HG02623 (cell line): ENCODE measurements at regions not wholly inside any gene's neighbourhood (a gene's known extent, or its start where the extent isn't known, plus 50 kb on each side); places are given as distances from the start of the nearest gene placed in this dataset.
"Not testable (repeated sequence)": the region's sequence is repeated elsewhere in the genome, so short reads cannot be mapped to it uniquely, and the experiment has no call there.

Source experiments
- ATAC-seq: cut with Tn5 transposase; IDR thresholded peaks from one replicate; pipeline ENCODE4 v1.9.1; 2021; ENCODE audit warnings: moderate library complexity; ENCODE audit not compliant: unreplicated experiment

DNA sequence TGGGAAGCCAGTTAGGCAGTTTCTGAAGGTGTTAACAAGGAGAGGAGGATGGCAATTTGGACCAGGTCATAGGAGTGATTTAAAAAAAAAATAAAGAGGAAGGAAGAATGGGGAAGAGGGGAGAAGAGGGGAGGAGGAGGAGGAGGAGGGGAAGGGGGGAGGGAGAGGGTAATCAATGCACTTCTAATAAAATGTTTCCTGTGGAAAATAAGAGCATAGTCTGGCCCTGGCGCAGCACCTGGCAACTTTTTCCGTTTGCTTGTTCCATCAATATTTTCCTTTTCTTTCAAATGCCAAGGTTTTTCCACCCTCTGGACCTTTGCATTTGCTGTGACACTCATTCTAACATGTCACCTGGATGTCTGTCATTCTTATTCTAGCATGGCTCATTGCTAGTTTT is 308.2 kb downstream of the PPP1R3A start:
- no peak for ATAC-seq

DNA sequence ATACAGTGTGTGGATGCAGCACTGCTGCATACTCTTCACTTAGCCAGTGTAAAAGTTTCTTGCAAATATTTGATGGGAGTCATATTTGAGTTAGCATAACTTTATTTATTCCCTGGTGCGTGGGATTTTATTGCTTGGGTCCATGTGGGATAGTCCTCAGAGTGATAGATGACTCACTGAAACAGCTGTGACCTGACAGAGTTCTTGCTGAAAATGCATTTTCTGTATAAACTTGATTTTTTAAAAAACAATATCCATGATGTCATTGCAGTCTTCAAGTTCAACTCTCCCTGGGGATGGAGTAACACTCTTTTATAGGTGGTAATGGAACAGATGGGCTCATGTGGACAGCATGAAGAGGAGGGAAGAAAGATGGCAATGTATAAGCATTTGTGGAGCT is 310.0 kb downstream of the PPP1R3A start:
- no peak for ATAC-seq

- ATAC-seq = no peak
These were observed 312.5 kb downstream of the PPP1R3A start for GRCh38 chr7:113606325-113606724.

- ATAC-seq = not testable (repeated sequence)
These were observed 318.4 kb downstream of the PPP1R3A start for GRCh38 chr7:113600428-113600827.

GRCh38 chr7:113593455-113593854 is 325.4 kb downstream of the PPP1R3A start:
- ATAC-seq = not testable (repeated sequence)

DNA sequence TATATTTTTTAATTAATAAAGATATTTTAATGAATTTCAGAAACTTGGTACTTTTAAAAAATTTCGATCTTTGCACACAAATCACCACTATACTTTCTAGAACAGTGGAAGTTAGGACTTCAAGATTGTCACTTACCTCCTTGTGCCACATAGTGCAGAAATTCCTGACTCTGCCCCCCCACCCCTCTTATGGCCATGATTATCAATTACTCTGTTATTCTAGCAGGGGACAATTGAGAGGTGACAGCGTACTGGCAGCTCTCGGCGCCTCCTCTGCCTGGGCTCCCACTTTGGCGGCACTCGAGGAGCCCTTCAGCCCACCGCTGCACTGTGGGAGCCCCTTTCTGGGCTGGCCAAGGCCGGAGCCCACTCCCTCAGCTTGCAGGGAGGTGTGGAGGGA is 325.9 kb downstream of the PPP1R3A start:
- not testable (repeated sequence) for ATAC-seq

- no peak for ATAC-seq
These were observed 336.3 kb downstream of the PPP1R3A start for GRCh38 chr7:113582471-113582870.

- ATAC-seq = not testable (repeated sequence)
These were observed 355.6 kb downstream of the PPP1R3A start for GRCh38 chr7:113563257-113563656.

- no peak for ATAC-seq
These were observed 356.0 kb downstream of the PPP1R3A start for GRCh38 chr7:113562801-113563200.

DNA sequence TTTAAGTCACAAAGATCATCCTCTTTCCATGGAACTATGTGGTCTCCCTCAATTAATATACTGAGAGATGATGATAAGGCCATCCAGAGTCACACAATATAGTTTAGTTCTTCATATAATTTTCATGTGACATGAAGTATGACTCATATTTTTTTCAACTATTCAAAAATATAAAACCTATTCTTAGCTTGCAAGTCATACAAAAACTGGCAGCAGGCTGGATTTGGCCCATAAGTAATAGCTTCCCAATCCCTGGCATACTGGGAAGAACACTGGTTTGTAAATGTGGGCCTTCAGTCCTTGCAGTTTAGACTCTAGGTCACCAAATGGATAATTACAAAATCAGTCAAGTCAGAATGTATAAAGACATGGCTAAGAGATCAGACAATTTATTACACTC is 356.6 kb downstream of the PPP1R3A start:
- ATAC-seq = no peak

DNA sequence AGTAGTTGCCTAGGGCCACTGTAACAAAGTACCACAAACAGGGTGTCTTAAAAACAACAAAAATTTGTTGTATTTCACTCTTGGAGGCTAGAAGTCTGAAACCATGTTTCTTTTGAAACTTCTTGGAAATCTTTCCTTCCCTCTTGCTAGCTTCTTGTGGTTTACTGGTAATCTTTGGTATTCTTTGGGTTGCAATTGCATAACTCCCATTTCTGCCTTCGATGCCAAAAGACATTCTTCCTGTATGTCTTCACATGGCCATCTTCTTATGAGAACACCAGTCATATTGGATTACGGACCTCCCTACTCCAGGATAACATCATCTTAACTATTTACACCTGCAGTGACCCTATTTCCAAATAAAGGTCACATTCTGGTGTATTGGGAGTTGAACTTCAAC is 357.4 kb downstream of the PPP1R3A start:
- ATAC-seq = no peak

GRCh38 chr7:113550966-113551365 is 367.8 kb downstream of the PPP1R3A start:
- ATAC-seq = no peak

DNA sequence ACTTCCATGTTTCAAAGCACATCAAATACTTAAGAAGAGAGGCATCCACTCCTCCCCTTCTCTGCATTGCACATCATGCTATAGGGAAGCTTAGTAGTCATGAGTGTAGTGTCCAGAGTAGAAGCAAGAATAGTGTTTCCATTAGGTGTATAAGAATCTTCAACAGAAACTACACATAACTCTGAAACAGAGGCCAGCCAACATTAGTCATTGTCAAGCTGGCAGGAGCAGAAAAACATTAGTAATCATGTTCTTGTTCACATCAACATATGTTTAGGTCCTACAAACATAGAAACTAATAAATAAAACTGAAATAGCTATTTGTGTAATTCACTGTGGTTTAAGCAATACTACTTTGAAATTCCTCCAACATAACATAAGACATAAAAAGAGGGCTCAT is 370.2 kb downstream of the PPP1R3A start:
- peak; percentile 26 for ATAC-seq

GRCh38 chr7:113548137-113548536 is 370.7 kb downstream of the PPP1R3A start:
- peak; percentile 42 for ATAC-seq

DNA sequence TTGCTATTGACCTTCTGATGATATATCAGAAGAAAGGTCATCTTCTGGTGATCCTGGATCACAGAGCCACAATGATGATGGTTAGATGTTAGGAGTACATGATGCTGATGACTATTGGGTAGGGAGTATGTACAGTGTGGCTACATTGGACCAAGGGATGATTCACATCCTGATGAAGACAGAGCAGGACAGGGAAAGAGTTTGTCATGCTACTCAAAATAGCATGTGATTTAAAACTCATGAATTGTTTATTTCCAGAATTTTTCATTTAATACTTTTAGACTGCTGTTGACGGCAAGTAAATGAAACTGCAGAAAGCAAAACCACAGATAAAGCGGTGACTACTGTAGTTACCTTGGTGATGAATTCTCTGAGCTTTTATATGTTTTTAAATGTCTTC is 397.3 kb downstream of the PPP1R3A start:
- no peak for ATAC-seq

GRCh38 chr7:113519472-113519871 is 399.3 kb downstream of the PPP1R3A start:
- no peak for ATAC-seq

GRCh38 chr7:113504691-113505090 is 386.3 kb upstream of the SMIM30 start:
- ATAC-seq = no peak

GRCh38 chr7:113504142-113504541 is 385.8 kb upstream of the SMIM30 start:
- ATAC-seq = no peak

DNA sequence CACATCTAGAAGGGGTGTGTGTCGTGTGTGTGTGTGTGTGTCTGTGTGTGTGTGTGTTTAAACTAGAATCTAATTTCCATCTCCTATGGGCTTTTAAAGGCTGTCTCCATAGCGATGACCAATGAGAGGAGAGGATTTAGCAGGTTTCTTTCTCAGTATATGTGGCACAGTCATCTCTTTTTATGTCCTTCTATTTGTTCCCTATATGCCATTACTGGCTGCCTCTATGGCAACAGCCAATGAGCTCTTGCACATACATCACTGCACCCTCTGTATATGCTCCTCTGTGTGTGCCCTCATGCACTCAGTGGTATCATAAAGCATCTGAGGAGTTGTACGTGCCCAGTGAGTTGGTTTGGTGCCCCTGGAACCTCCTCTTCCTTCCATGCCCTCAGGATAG is 378.2 kb upstream of the SMIM30 start:
- ATAC-seq = not testable (repeated sequence)

DNA sequence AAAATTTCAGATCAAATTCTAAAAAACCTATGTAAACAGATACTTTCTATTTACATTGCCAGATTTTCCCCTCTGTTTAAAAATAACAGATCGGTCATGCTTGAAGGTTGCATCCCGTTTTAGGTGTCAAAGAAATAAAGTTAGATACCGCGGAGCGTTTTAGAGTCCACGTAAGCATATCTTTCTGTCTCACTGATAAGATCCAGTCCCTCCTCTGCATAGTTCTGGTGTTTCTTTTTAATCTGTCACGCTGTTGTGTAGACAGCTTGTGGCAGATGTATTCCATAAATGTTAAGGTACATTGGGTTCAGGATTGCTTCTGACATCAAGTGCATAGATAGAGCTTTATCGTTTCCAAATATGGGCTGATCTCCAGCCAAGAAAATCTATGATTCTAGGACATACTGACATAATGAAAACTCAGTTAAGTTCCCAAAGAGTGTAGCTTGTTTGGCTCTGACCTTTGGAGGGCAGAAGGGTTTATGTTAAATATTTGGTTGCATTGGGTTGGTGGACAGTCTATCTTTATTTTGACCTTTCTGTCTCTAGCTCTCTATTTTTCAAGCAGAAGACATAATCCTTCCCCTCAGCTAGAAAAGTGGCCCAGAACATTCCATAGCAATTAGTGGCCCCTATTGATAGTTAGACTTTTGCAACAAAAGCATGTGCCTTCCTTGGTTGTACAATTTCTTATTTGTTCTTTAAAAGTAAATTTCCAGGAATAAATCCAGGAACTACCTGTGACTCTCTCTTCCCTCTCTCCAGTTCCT is 376.6 kb upstream of the SMIM30 start:
- ATAC-seq = not testable (repeated sequence)

DNA sequence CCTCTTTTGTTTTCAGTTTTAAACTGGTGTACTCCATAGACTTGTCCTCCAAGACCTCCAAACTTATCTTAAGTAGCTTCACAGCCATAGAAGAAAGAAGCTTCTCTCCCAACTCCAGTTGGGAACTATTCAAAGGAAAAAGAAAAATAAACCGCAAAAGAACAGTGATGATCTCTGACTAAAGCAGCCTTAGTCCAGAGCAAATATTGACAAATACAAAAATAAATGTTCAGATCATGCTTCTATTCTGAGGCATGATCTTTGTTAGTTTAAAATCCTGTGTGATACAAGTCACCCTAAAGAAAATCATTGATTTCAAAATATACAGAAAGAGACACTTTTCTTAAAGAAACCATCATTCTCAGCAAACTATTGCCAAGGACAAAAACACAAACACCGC is 373.0 kb upstream of the SMIM30 start:
- no peak for ATAC-seq

DNA sequence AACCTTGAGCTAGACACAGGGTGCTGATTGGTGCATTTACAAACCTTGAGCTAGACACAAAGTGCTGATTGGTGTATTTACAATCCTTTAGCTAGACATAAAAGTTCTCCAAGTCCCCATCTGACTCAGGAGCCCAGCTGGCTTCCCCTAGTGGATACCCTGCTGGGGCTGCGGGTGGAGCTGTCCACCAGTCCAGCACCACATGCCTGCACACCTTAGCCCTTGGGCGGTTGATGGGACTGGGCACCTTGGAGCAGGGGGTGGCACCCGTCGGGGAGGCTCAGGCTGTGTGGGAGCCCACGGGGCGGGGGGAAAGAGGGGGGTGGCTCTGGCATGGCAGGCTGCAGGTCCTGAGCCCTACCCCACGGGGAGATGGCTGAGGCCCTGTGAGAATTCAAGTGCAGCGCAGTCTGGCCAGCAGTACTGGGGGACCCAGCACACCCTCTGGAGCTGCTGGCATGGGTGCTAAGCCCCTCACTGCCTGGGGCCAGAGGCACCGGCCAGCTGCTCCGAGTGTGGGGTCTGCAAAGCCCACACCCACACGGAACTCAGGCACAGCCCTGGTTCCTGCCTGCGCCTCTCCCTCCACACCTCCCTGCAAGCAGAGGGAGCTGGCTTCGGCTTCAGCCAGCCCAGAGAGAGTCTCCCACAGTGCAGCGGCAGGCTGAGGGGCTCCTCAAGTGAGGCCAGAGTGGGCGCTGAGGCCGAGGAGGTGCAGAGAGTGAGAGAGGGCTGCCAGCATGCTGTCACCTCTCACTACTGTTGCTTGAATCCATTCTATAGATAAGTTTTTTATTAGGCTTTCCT is 369.8 kb upstream of the SMIM30 start:
- no peak for ATAC-seq
